Large intestine (tissue), 3 donors: ENCODE measurements at regions not wholly inside any gene's neighbourhood (a gene's known extent, or its start where the extent isn't known, plus 50 kb on each side); places are given as distances from the start of the nearest gene placed in this dataset.

Source experiments
- DNase-seq, 2 donors: peaks; one replicate each; pipeline versions ENCODE4 v3.0.0 to v3.0.0-alpha.2; 2013
- H3K27ac ChIP-seq: one replicate; pipeline ENCODE4 v1.5.1; 2013; ENCODE audit warnings: low read length
- H3K27me3 ChIP-seq: 2 replicates; pipeline ENCODE4 v1.6.1; 2013; ENCODE audit warnings: low read length; ENCODE audit not compliant: control insufficient read depth, insufficient read depth
- H3K36me3 ChIP-seq: 2 replicates; pipeline ENCODE4 v1.6.1; 2013; ENCODE audit warnings: low read length; ENCODE audit not compliant: control insufficient read depth, insufficient read depth
- H3K4me1 ChIP-seq: one replicate; pipeline ENCODE4 v1.6.1; 2013; ENCODE audit warnings: low read length; ENCODE audit not compliant: control insufficient read depth, insufficient read depth
- H3K4me3 ChIP-seq: one replicate; pipeline ENCODE4 v1.5.1; 2013; ENCODE audit warnings: low read length
- H3K9me3 ChIP-seq: one replicate; pipeline ENCODE4 v1.6.1; 2013; ENCODE audit warnings: mild to moderate bottlenecking, low read depth, low read length, moderate library complexity; ENCODE audit not compliant: control insufficient read depth
- WGBS: methylation state at CpG from one replicate; pipeline ENCODE4 v1.1.5; 2013; ENCODE audit warnings: low lambda C conversion rate; ENCODE audit not compliant: insufficient coverage; 5-methylcytosine and 5-hydroxymethylcytosine counted together

GRCh38 chr6:78492351-78493017, 374.9 kb upstream of the IRAK1BP1 start:
- WGBS: 100% methylated on average over 1 of the region's 4 CpGs
- DNase-seq: no peak
- no peaks in the 10 kb centered on the region for H3K4me1 ChIP-seq

GRCh38 chr6:78500299-78501089, 366.9 kb upstream of the IRAK1BP1 start:
- no peak for DNase-seq
- WGBS: 60% methylated on average over 2 of the region's 3 CpGs

More at GRCh38 chr6:78492351-78493017, 374.9 kb upstream of the IRAK1BP1 start:
- Histone ChIP-seq H3K36me3 (no peaks in the 10 kb centered on the region), H3K4me3 (no peak overlapping the region), H3K27ac (no peak overlapping the region), H3K27me3 (no peaks in the 10 kb centered on the region), H3K9me3 (no peaks in the 10 kb centered on the region)

GRCh38 chr6:78502386-78502887, 364.9 kb upstream of the IRAK1BP1 start:
- WGBS: no CpG with 5 or more reads among the region's 2 CpGs
- Histone ChIP-seq H3K4me1 (no peaks in the 10 kb centered on the region), H3K9me3 (no peaks in the 10 kb centered on the region), H3K4me3 (no peak overlapping the region), H3K27me3 (no peaks in the 10 kb centered on the region), H3K27ac (no peak overlapping the region), H3K36me3 (no peaks in the 10 kb centered on the region)
- no peak for DNase-seq

More at GRCh38 chr6:78500299-78501089, 366.9 kb upstream of the IRAK1BP1 start:
- no peaks in the 10 kb centered on the region for H3K4me1 ChIP-seq
- no peak overlapping the region for H3K27ac ChIP-seq
- H3K9me3 ChIP-seq: no peaks in the 10 kb centered on the region
- H3K4me3 ChIP-seq: no peak overlapping the region
- no peaks in the 10 kb centered on the region for H3K36me3 ChIP-seq
- no peaks in the 10 kb centered on the region for H3K27me3 ChIP-seq

- 92% methylated on average over 3 of the region's 4 CpGs for WGBS
- Histone ChIP-seq H3K4me3 (no peak overlapping the region), H3K9me3 (no peaks in the 10 kb centered on the region), H3K27ac (no peak overlapping the region), H3K4me1 (no peaks in the 10 kb centered on the region), H3K36me3 (no peaks in the 10 kb centered on the region), H3K27me3 (no peaks in the 10 kb centered on the region)
- DNase-seq: no peak
Measured at GRCh38 chr6:78505178-78505577, 362.2 kb upstream of the IRAK1BP1 start.

- Histone ChIP-seq H3K9me3 (no peaks in the 10 kb centered on the region), H3K4me3 (no peak overlapping the region), H3K27me3 (no peaks in the 10 kb centered on the region), H3K36me3 (no peaks in the 10 kb centered on the region), H3K4me1 (no peaks in the 10 kb centered on the region), H3K27ac (no peak overlapping the region)
- WGBS: 100% methylated on average over 2 of the region's 2 CpGs
- DNase-seq: no peak
Measured at GRCh38 chr6:78511009-78511408, 356.3 kb upstream of the IRAK1BP1 start.

- Histone ChIP-seq H3K9me3 (no peaks in the 10 kb centered on the region), H3K27ac (no peak overlapping the region), H3K36me3 (no peaks in the 10 kb centered on the region), H3K4me3 (no peak overlapping the region), H3K4me1 (no peaks in the 10 kb centered on the region), H3K27me3 (no peaks in the 10 kb centered on the region)
- no peak for DNase-seq
- WGBS: 40% methylated on average over 1 of the region's 2 CpGs
Measured at GRCh38 chr6:78513856-78514255, 353.5 kb upstream of the IRAK1BP1 start.

- H3K27me3 ChIP-seq: no peaks in the 10 kb centered on the region
- H3K9me3 ChIP-seq: no peaks in the 10 kb centered on the region
- H3K27ac ChIP-seq: no peak overlapping the region
- H3K36me3 ChIP-seq: no peaks in the 10 kb centered on the region
- H3K4me3 ChIP-seq: no peak overlapping the region
- WGBS: 86% methylated on average over 1 of the region's 2 CpGs
- no peaks in the 10 kb centered on the region for H3K4me1 ChIP-seq
- no peak for DNase-seq
Measured at GRCh38 chr6:78515271-78515670, 352.1 kb upstream of the IRAK1BP1 start.

- H3K27ac ChIP-seq: no peak overlapping the region
- H3K36me3 ChIP-seq: no peaks in the 10 kb centered on the region
- no peaks in the 10 kb centered on the region for H3K9me3 ChIP-seq
- no peak overlapping the region for H3K4me3 ChIP-seq
- no peak for DNase-seq
- WGBS: no CpG with 5 or more reads among the region's 2 CpGs
- H3K4me1 ChIP-seq: no peaks in the 10 kb centered on the region
- H3K27me3 ChIP-seq: no peaks in the 10 kb centered on the region
Measured at GRCh38 chr6:78517399-78517798, 350.0 kb upstream of the IRAK1BP1 start.

- Histone ChIP-seq H3K4me3 (no peak overlapping the region), H3K27ac (no peak overlapping the region), H3K27me3 (no peaks in the 10 kb centered on the region), H3K9me3 (no peaks in the 10 kb centered on the region), H3K4me1 (no peaks in the 10 kb centered on the region), H3K36me3 (no peaks in the 10 kb centered on the region)
- no peak for DNase-seq
Measured at GRCh38 chr6:78523622-78524021, 343.7 kb upstream of the IRAK1BP1 start.

GRCh38 chr6:78525976-78526375, 341.4 kb upstream of the IRAK1BP1 start:
- Histone ChIP-seq H3K27ac (no peak overlapping the region), H3K4me3 (no peak overlapping the region), H3K9me3 (no peaks in the 10 kb centered on the region), H3K27me3 (no peaks in the 10 kb centered on the region), H3K36me3 (no peaks in the 10 kb centered on the region), H3K4me1 (no peaks in the 10 kb centered on the region)
- DNase-seq: no peak
- no CpG with 5 or more reads among the region's 2 CpGs for WGBS
